GM13977 (cell line): ENCODE measurements at regions not wholly inside any gene's neighbourhood (a gene's known extent, or its start where the extent isn't known, plus 50 kb on each side); places are given as distances from the start of the nearest gene placed in this dataset.
"Not testable (repeated sequence)": the region's sequence is repeated elsewhere in the genome, so short reads cannot be mapped to it uniquely, and the experiment has no call there.

Experiments
- DNase-seq: peaks from one replicate; pipeline ENCODE4 v3.0.0; 2012; ENCODE audit warnings: low spot score
- CTCF ChIP-seq: IDR thresholded peaks from 2 replicates; pipeline ENCODE4 v1.5.1; 2012; ENCODE audit warnings: mild to moderate bottlenecking, control low read depth; ENCODE audit not compliant: insufficient read depth; ENCODE audit errors: extremely low read depth, missing control alignments
- in situ Hi-C: fragments of 300-500 bp; cut with MboI; formaldehyde crosslinking; loops from one replicate; pipeline ENCODE4 v1.12.0; 2022; ENCODE audit warnings: low sequenced_read_pairs, low pct_unique_long_range_greater_than_20kb, mixed read lengths, inconsistent platforms; ENCODE audit not compliant: unreplicated experiment

- DNase-seq = no peak
- no peak for TF ChIP-seq CTCF
- in situ Hi-C loops = no loop called here
Measured at GRCh38 chr1:99374109-99374508, 109.8 kb downstream of the PLPPR4 start.

- DNase-seq, in situ Hi-C loops: not testable (repeated sequence)
Measured at GRCh38 chr1:99374693-99375092, 110.4 kb downstream of the PLPPR4 start.

GRCh38 chr1:99384021-99384420, 119.7 kb downstream of the PLPPR4 start:
- in situ Hi-C loops = no loop called here
- DNase-seq = no peak
- no peak for TF ChIP-seq CTCF

GRCh38 chr1:99385852-99386251, 121.6 kb downstream of the PLPPR4 start:
- TF ChIP-seq CTCF = no peak
- no peak for DNase-seq
- in situ Hi-C loops = no loop called here

GRCh38 chr1:99396389-99396788, 132.1 kb downstream of the PLPPR4 start:
- TF ChIP-seq CTCF = no peak
- no peak for DNase-seq
- in situ Hi-C loops = no loop called here

- no peak for TF ChIP-seq CTCF
- DNase-seq = no peak
- in situ Hi-C loops = no loop called here
Measured at GRCh38 chr1:99397029-99397428, 132.7 kb downstream of the PLPPR4 start.

GRCh38 chr1:99397863-99398262, 133.6 kb downstream of the PLPPR4 start:
- no peak for DNase-seq
- no peak for TF ChIP-seq CTCF
- in situ Hi-C loops = no loop called here

GRCh38 chr1:99401556-99401955, 137.3 kb downstream of the PLPPR4 start:
- DNase-seq, in situ Hi-C loops: not testable (repeated sequence)

GRCh38 chr1:99404399-99404798, 140.1 kb downstream of the PLPPR4 start:
- DNase-seq, in situ Hi-C loops: not testable (repeated sequence)

- DNase-seq, in situ Hi-C loops: not testable (repeated sequence)
Measured at GRCh38 chr1:99405325-99405724, 141.0 kb downstream of the PLPPR4 start.
